Astrocyte (in vitro differentiated cells and primary cell): ENCODE measurements at regions not wholly inside any gene's neighbourhood (a gene's known extent, or its start where the extent isn't known, plus 50 kb on each side); places are given as distances from the start of the nearest gene placed in this dataset.

Experiments
- EZH2 ChIP-seq: IDR thresholded peaks from 2 replicates; pipeline ENCODE4 v1.6.1; 2012; ENCODE audit warnings: mild to moderate bottlenecking, low read length, inconsistent platforms; ENCODE audit not compliant: insufficient read depth
- TF ChIP-seq, protein P1 (sequence below): IDR thresholded peaks from 2 replicates; pipeline ENCODE4 v1.5.1; 2011; ENCODE audit warnings: low read depth, mild to moderate bottlenecking, inconsistent platforms, low read length, moderate library complexity; ENCODE audit not compliant: insufficient read depth

DNA sequence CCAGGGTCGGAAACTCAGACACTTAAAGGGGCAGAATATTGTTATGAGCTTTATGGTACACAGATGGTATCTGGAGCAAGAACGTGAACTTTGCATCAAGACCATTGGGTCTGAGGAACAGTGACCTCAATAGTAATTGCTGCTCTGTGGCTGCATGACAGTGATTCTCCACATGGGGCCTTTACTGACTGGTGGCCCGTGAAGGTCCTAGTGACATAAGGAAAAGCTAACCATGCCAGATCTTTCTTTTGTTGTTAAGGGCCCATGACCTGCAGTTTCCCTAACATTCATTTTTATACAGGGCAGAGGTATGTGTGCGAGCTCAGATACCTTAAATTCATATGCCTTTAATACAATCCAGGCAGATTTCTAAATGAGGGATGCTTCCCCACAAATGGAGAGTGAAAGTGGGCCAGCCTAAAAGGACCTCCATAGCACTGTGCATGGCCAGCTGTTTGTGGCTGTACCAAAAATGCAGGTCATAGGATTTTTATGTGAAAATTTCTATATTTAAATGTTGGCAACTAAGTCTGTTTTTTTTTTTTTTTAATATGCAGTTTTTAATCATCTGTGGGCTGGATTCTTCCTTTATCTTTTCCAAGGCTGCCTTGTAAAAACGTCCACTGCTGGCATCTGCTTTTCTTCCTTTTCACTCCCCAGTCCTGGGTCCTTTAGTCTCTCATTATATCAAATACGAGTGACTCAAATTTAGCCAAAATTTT is 188.0 kb upstream of the IL12A start:
- TF ChIP-seq, protein P1, sequence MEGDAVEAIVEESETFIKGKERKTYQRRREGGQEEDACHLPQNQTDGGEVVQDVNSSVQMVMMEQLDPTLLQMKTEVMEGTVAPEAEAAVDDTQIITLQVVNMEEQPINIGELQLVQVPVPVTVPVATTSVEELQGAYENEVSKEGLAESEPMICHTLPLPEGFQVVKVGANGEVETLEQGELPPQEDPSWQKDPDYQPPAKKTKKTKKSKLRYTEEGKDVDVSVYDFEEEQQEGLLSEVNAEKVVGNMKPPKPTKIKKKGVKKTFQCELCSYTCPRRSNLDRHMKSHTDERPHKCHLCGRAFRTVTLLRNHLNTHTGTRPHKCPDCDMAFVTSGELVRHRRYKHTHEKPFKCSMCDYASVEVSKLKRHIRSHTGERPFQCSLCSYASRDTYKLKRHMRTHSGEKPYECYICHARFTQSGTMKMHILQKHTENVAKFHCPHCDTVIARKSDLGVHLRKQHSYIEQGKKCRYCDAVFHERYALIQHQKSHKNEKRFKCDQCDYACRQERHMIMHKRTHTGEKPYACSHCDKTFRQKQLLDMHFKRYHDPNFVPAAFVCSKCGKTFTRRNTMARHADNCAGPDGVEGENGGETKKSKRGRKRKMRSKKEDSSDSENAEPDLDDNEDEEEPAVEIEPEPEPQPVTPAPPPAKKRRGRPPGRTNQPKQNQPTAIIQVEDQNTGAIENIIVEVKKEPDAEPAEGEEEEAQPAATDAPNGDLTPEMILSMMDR, result no peak
- no peak for TF ChIP-seq EZH2
